ENCODE measurements at regions not wholly inside any gene's neighbourhood (a gene's known extent, or its start where the extent isn't known, plus 50 kb on each side); places are given as distances from the start of the nearest gene placed in this dataset.

DNA sequence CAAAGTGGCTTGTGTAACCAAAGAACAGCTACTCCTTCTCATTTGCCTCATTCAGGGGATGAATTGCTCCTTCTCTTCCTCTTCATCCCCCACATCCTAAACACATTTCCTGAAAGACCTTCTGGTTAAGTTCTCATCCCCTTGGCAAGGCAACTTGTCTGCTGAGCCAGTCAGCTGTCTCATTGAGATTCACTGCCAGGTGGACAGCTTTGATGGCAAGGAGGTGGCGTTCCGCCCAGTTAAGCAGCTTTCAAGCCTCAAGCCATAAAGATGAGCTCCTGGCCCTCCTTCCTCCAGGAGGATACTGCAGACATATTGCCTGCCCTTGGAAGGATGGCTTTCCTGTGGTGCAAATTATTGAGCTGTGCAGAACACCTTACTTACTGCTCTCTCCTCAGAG is 448.6 kb upstream of the MPDZ start:
- TF ChIP-seq, protein P1, sequence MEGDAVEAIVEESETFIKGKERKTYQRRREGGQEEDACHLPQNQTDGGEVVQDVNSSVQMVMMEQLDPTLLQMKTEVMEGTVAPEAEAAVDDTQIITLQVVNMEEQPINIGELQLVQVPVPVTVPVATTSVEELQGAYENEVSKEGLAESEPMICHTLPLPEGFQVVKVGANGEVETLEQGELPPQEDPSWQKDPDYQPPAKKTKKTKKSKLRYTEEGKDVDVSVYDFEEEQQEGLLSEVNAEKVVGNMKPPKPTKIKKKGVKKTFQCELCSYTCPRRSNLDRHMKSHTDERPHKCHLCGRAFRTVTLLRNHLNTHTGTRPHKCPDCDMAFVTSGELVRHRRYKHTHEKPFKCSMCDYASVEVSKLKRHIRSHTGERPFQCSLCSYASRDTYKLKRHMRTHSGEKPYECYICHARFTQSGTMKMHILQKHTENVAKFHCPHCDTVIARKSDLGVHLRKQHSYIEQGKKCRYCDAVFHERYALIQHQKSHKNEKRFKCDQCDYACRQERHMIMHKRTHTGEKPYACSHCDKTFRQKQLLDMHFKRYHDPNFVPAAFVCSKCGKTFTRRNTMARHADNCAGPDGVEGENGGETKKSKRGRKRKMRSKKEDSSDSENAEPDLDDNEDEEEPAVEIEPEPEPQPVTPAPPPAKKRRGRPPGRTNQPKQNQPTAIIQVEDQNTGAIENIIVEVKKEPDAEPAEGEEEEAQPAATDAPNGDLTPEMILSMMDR (IDR thresholded peaks at IDR 0.05) = no peak
- TF ChIP-seq POLR2A (IDR thresholded peaks at IDR 0.05) = no peak

All from Peyer's patch (tissue), 4 donors.